ENCODE measurements at regions not wholly inside any gene's neighbourhood (a gene's known extent, or its start where the extent isn't known, plus 50 kb on each side); places are given as distances from the start of the nearest gene placed in this dataset.
A peak's percentile ranks its signal among the peaks of the same experiment; 100 is the strongest.
"Not testable (repeated sequence)": the region's sequence is repeated elsewhere in the genome, so short reads cannot be mapped to it uniquely, and the experiment has no call there.

- no peak for DNase-seq
These were observed 234.5 kb downstream of the PCSK1 start for GRCh38 chr5:96198356-96199058.

- DNase-seq = not testable (repeated sequence)
These were observed 235.3 kb downstream of the PCSK1 start for GRCh38 chr5:96197767-96198166.

GRCh38 chr5:96197347-96197746, 235.7 kb upstream of the ELL2 start:
- DNase-seq = no peak

- no peak for DNase-seq
These were observed 235.2 kb upstream of the ELL2 start for GRCh38 chr5:96196890-96197289.

- DNase-seq = no peak
These were observed 234.8 kb upstream of the ELL2 start for GRCh38 chr5:96196407-96196806.

GRCh38 chr5:96195123-96195522, 233.5 kb upstream of the ELL2 start:
- no peak for DNase-seq

GRCh38 chr5:96194593-96194992, 232.9 kb upstream of the ELL2 start:
- DNase-seq = no peak

- DNase-seq = no peak
These were observed 232.3 kb upstream of the ELL2 start for GRCh38 chr5:96193946-96194345.

- no peak for DNase-seq
These were observed 228.3 kb upstream of the ELL2 start for GRCh38 chr5:96189987-96190386.

GRCh38 chr5:96189028-96189826, 227.6 kb upstream of the ELL2 start:
- no peak for DNase-seq

- DNase-seq = no peak
These were observed 225.8 kb upstream of the ELL2 start for GRCh38 chr5:96187309-96188027.

- DNase-seq = not testable (repeated sequence)
These were observed 222.9 kb upstream of the ELL2 start for GRCh38 chr5:96184510-96184909.

GRCh38 chr5:96180684-96181435, 219.2 kb upstream of the ELL2 start:
- DNase-seq = no peak

GRCh38 chr5:96177303-96177869, 215.7 kb upstream of the ELL2 start:
- no peak for DNase-seq

GRCh38 chr5:96176022-96176421, 214.4 kb upstream of the ELL2 start:
- no peak for DNase-seq

GRCh38 chr5:96175090-96175489, 213.4 kb upstream of the ELL2 start:
- DNase-seq = peak in 1 of 2 donors; percentile 4

- no peak for DNase-seq
These were observed 211.7 kb upstream of the ELL2 start for GRCh38 chr5:96173366-96173765.

GRCh38 chr5:96172436-96172835, 210.8 kb upstream of the ELL2 start:
- DNase-seq = no peak

- DNase-seq = not testable (repeated sequence)
These were observed 210.3 kb upstream of the ELL2 start for GRCh38 chr5:96171973-96172372.

GRCh38 chr5:96170481-96171125, 209.0 kb upstream of the ELL2 start:
- not testable (repeated sequence) for DNase-seq

- not testable (repeated sequence) for DNase-seq
These were observed 207.2 kb upstream of the ELL2 start for GRCh38 chr5:96168833-96169232.

GRCh38 chr5:96159043-96159442, 197.4 kb upstream of the ELL2 start:
- DNase-seq = no peak

Measured in CD4-positive, alpha-beta T cell treated with Interleukin-4 for 1 hour (primary cell).